ENCODE measurements at regions not wholly inside any gene's neighbourhood (a gene's known extent, or its start where the extent isn't known, plus 50 kb on each side); places are given as distances from the start of the nearest gene placed in this dataset.

- WGBS (ENCODE audit: insufficient coverage): 90% methylated on average over 3 of the region's 4 CpGs
- intact Hi-C loops (cut with micrococcal nuclease): no loop called here
- Histone ChIP-seq H4K20me1 (ENCODE audit: control insufficient read depth, insufficient read depth, low read length, poor library complexity, severe bottlenecking) (no peaks in the 10 kb centered on the region), H3K4me1 (ENCODE audit: control insufficient read depth in 2 of 2, insufficient read depth in 2 of 2, low read length in 2 of 2) (no peaks in the 10 kb centered on the region), H2AFZ (ENCODE audit: insufficient read depth, low read depth, low read length, poor library complexity, severe bottlenecking) (no peak overlapping the region), H3K4me3 (ENCODE audit: control extremely low read depth in 1 of 5, extremely low read depth in 1 of 5, insufficient read depth in 1 of 5, low read depth in 2 of 5, low read length in 4 of 5) (no peak overlapping the region), H3K27me3 (replicated peaks in 1 of 4; ENCODE audit: control extremely low read depth in 1 of 4, control insufficient read depth in 3 of 4, insufficient read depth in 4 of 4, low read length in 3 of 4) (peaks cover 0 to 7% (median 3%) of the 10 kb centered on the region in 4 experiments), H3K9me3 (ENCODE audit: control extremely low read depth in 1 of 3, control insufficient read depth in 2 of 3, insufficient read depth in 1 of 3, low read length in 2 of 3) (no peaks in the 10 kb centered on the region), H3K4me2 (replicated peaks; ENCODE audit: low read depth, low read length, poor library complexity, severe bottlenecking) (no peak overlapping the region), H3K36me3 (replicated peaks in 1 of 2; ENCODE audit: control extremely low read depth in 1 of 2, control insufficient read depth in 1 of 2, extremely low read depth in 1 of 2, insufficient read depth in 2 of 2, low read length in 1 of 2) (no peaks in the 10 kb centered on the region), H3K9ac (ENCODE audit: low read length) (no peak overlapping the region), H3K79me2 (ENCODE audit: control insufficient read depth, insufficient read depth, low read length) (no peaks in the 10 kb centered on the region), H3K27ac (ENCODE audit: low read length in 2 of 2) (no peak overlapping the region)
- no peak for ATAC-seq (ENCODE audit: low read depth)
- Mint-ChIP-seq H3K9me3 (ENCODE audit: insufficient read depth) (peaks cover 4% of the 10 kb centered on the region), H3K4me3 (no peak overlapping the region), H3K27me3 (peaks cover 17% of the 10 kb centered on the region), H3K4me1 (peaks cover 8% of the 10 kb centered on the region), H3K27ac (no peak overlapping the region)
- POLR2A ChIA-PET: no interaction called here
- no peak for DNase-seq
- TF ChIP-seq CTCF (IDR thresholded peaks at IDR 0.05) (no peak), EZH2 (IDR thresholded peaks at IDR 0.05; ENCODE audit: borderline replicate concordance, insufficient read depth, low read depth, low read length, poor library complexity, severe bottlenecking) (no peak)
- CTCF ChIA-PET: no interaction called here
These were observed 99.9 kb upstream of the IPO5 start for GRCh38 chr13:97853550-97853949.

- H3K36me3 ChIP-seq (replicated peaks in 1 of 2; ENCODE audit: control extremely low read depth in 1 of 2, control insufficient read depth in 1 of 2, extremely low read depth in 1 of 2, insufficient read depth in 2 of 2, low read length in 1 of 2): no peaks in the 10 kb centered on the region
- peak; percentile 73 for TF ChIP-seq CTCF (IDR thresholded peaks at IDR 0.05)
- no peak for TF ChIP-seq EZH2 (IDR thresholded peaks at IDR 0.05; ENCODE audit: borderline replicate concordance, insufficient read depth, low read depth, low read length, poor library complexity, severe bottlenecking)
- no peak overlapping the region for H3K27ac ChIP-seq (ENCODE audit: low read length in 2 of 2)
- Mint-ChIP-seq H3K27ac (no peak overlapping the region), H3K27me3 (peaks cover 13% of the 10 kb centered on the region), H3K4me1 (peaks cover 8% of the 10 kb centered on the region), H3K9me3 (ENCODE audit: insufficient read depth) (peaks cover 4% of the 10 kb centered on the region), H3K4me3 (no peak overlapping the region)
- H3K4me1 ChIP-seq (ENCODE audit: control insufficient read depth in 2 of 2, insufficient read depth in 2 of 2, low read length in 2 of 2): no peaks in the 10 kb centered on the region
- ChIA-PET POLR2A (no interaction called here), CTCF (interaction anchor here (0.8 to 1.3 kb wide), 10 partner anchors 9 to 988 kb away, joined by 3 to 13 read pairs (median 4); no protein-coding TSS in a partner anchor)
- 43% methylated on average over 10 of the region's 13 CpGs for WGBS (ENCODE audit: insufficient coverage)
- H3K9ac ChIP-seq (ENCODE audit: low read length): no peak overlapping the region
- ATAC-seq (ENCODE audit: low read depth) (peak; percentile 28), DNase-seq (peak; percentile 31)
- H4K20me1 ChIP-seq (ENCODE audit: control insufficient read depth, insufficient read depth, low read length, poor library complexity, severe bottlenecking): no peaks in the 10 kb centered on the region
- no peak overlapping the region for H3K4me3 ChIP-seq (ENCODE audit: control extremely low read depth in 1 of 5, extremely low read depth in 1 of 5, insufficient read depth in 1 of 5, low read depth in 2 of 5, low read length in 4 of 5)
- H3K9me3 ChIP-seq (ENCODE audit: control extremely low read depth in 1 of 3, control insufficient read depth in 2 of 3, insufficient read depth in 1 of 3, low read length in 2 of 3): no peaks in the 10 kb centered on the region
- intact Hi-C loops (cut with micrococcal nuclease): no loop called here
- H2AFZ ChIP-seq (ENCODE audit: insufficient read depth, low read depth, low read length, poor library complexity, severe bottlenecking): no peak overlapping the region
- H3K79me2 ChIP-seq (ENCODE audit: control insufficient read depth, insufficient read depth, low read length): no peaks in the 10 kb centered on the region
- H3K4me2 ChIP-seq (replicated peaks; ENCODE audit: low read depth, low read length, poor library complexity, severe bottlenecking): no peak overlapping the region
- H3K27me3 ChIP-seq (replicated peaks in 1 of 4; ENCODE audit: control extremely low read depth in 1 of 4, control insufficient read depth in 3 of 4, insufficient read depth in 4 of 4, low read length in 3 of 4): peaks cover 0 to 10% (median 3%) of the 10 kb centered on the region in 4 experiments
These were observed 97.7 kb upstream of the IPO5 start for GRCh38 chr13:97855570-97856303.

Measured in B cell (primary cell).